K562 (cell line): ENCODE measurements at regions not wholly inside any gene's neighbourhood (a gene's known extent, or its start where the extent isn't known, plus 50 kb on each side); places are given as distances from the start of the nearest gene placed in this dataset.

Source experiments
- ATAC-seq: fragments of 200-7000 bp; cut with Tn5 transposase; 3 replicates; pipeline ENCODE4 v1.9.1; 2020; ENCODE audit warnings: moderate library complexity
- BruUV-seq: library from RNA; stranded (reverse); fragments of 400-500 nt; replicated peaks from 2 replicates; lab custom pipeline; 2021; lab: Mats Ljungman, UMichigan
- CTCF ChIA-PET: fragments of 300-600 bp; formaldehyde crosslinking; extraction: SDS; loops from one replicate; lab custom pipeline; 2021; ENCODE audit warnings: low intra/inter-chr PET ratio; lab: Yijun Ruan, JAX
- POLR2A ChIA-PET: fragments of 300-600, 350-650 bp; sonication (Branson Sonifier 250); formaldehyde crosslinking; extraction: SDS; loops from one replicate; lab custom pipeline; 2021; ENCODE audit warnings: antibody characterized with exemption, inconsistent platforms; lab: Yijun Ruan, JAX
- DNase-seq, 4 experiments: peaks; one replicate each; pipeline versions ENCODE4 v3.0.0 to v3.0.0-alpha.2; 2011 to 2018; ENCODE audit warnings: low spot score in 3 of 4, mixed read lengths in 3 of 4; ENCODE audit errors: extremely low read depth in 1 of 4
- FAIRE-seq: peaks from 2 replicates; lab custom pipeline; 2011; peaks lifted over from hg19 to GRCh38; lab: Jason Lieb, UNC
- H2AFZ ChIP-seq: 2 replicates; pipeline ENCODE4 v1.6.0; 2011; ENCODE audit warnings: low read depth, low read length, control low read depth, inconsistent platforms
- H3K27ac ChIP-seq: fragments of 200-600 bp; 3 replicates; pipeline ENCODE4 v1.8.0; 2011; ENCODE audit warnings: low read depth, mild to moderate bottlenecking, control low read depth, inconsistent platforms, low read length, moderate library complexity, mixed read lengths; ENCODE audit errors: extremely low read depth
- H3K27me3 ChIP-seq, 2 experiments: fragments of 300-600 bp in 1 of 2; 2 replicates in 1 of 2; 3 replicates in 1 of 2; pipeline versions ENCODE4 v1.6.0 to v1.8.0; 2011; ENCODE audit warnings: inconsistent platforms in 2 of 2, low read length in 2 of 2, mild to moderate bottlenecking in 1 of 2, mixed read lengths in 1 of 2, moderate library complexity in 1 of 2; ENCODE audit not compliant: control insufficient read depth in 2 of 2, insufficient read depth in 2 of 2
- H3K36me3 ChIP-seq: fragments of 300-600 bp; 3 replicates; pipeline ENCODE4 v1.8.0; 2011; ENCODE audit warnings: mild to moderate bottlenecking, low read length, inconsistent platforms; ENCODE audit not compliant: control insufficient read depth, insufficient read depth
- H3K4me1 ChIP-seq, 2 experiments: fragments of 200-600 bp in 1 of 2; replicated peaks in 1 of 2; 2 replicates in 1 of 2; 3 replicates in 1 of 2; pipeline versions ENCODE4 v1.5.1 to v1.8.0; 2011; ENCODE audit warnings: inconsistent platforms in 2 of 2, low read length in 2 of 2, mild to moderate bottlenecking in 1 of 2, mixed read lengths in 1 of 2, moderate library complexity in 1 of 2; ENCODE audit not compliant: control insufficient read depth in 2 of 2, insufficient read depth in 2 of 2
- H3K4me2 ChIP-seq: 2 replicates; pipeline ENCODE4 v1.6.1; 2011; ENCODE audit warnings: low read length, control low read depth, inconsistent platforms, mixed read lengths; ENCODE audit not compliant: insufficient read depth
- H3K4me3 ChIP-seq: fragments of 200-600 bp; sonication (generic), shearing (Covaris generic); 2 replicates; pipeline ENCODE4 v1.5.1; 2016; ENCODE audit warnings: control low read depth, inconsistent platforms
- H3K79me2 ChIP-seq: fragments of 200-600 bp; 3 replicates; pipeline ENCODE4 v1.8.0; 2011; ENCODE audit warnings: low read length, inconsistent platforms; ENCODE audit not compliant: control insufficient read depth, insufficient read depth
- H3K9ac ChIP-seq, 2 experiments: 2 replicates each; pipeline versions ENCODE4 v1.6.0 to v1.6.1; 2011; ENCODE audit warnings: low read depth in 2 of 2, low read length in 2 of 2, control low read depth in 1 of 2, inconsistent platforms in 1 of 2, mild to moderate bottlenecking in 1 of 2, mixed read lengths in 1 of 2; ENCODE audit not compliant: insufficient read depth in 1 of 2
- H3K9me1 ChIP-seq: one replicate; pipeline ENCODE4 v1.6.0; 2011; ENCODE audit warnings: inconsistent platforms, mild to moderate bottlenecking, low read length, moderate library complexity; ENCODE audit not compliant: control insufficient read depth, insufficient read depth
- H3K9me3 ChIP-seq: replicated peaks from 2 replicates; pipeline ENCODE4 v1.5.1; 2011; ENCODE audit warnings: low read depth, low read length, inconsistent platforms; ENCODE audit not compliant: control insufficient read depth, insufficient read depth
- H4K20me1 ChIP-seq: replicated peaks from 2 replicates; pipeline ENCODE4 v1.6.1; 2011; ENCODE audit warnings: low read length, inconsistent platforms, mixed read lengths; ENCODE audit not compliant: control insufficient read depth, insufficient read depth
- FOXP1 ChIP-seq: sonication (generic); formaldehyde crosslinking; IDR thresholded peaks from 2 replicates; pipeline ENCODE4 v1.8.0; 2022; ENCODE audit warnings: mild to moderate bottlenecking, missing genetic modification reagents
- KDM5B ChIP-seq: fragments of 200-600 bp; sonication (generic); IDR thresholded peaks from 2 replicates; pipeline ENCODE4 v1.6.1; 2012; ENCODE audit warnings: low read depth, mild to moderate bottlenecking, moderate library complexity, low read length, control low read depth, inconsistent platforms; ENCODE audit not compliant: insufficient replicate concordance
- NBN ChIP-seq: fragments of 450-650 bp; IDR thresholded peaks from 2 replicates; pipeline ENCODE4 v1.6.1; 2016; ENCODE audit warnings: low read depth, mild to moderate bottlenecking
- NCOA6 ChIP-seq: fragments of 450-650 bp; IDR thresholded peaks from 2 replicates; pipeline ENCODE4 v1.6.1; 2017; ENCODE audit warnings: mild to moderate bottlenecking
- SMAD3 ChIP-seq: fragments of 450-650 bp; formaldehyde crosslinking; conservative IDR thresholded peaks from 2 replicates; pipeline ENCODE4 v1.4.0; 2020; ENCODE audit warnings: mild to moderate bottlenecking
- TARDBP ChIP-seq: fragments of 450-650 bp; IDR thresholded peaks from 2 replicates; pipeline ENCODE4 v1.6.1; 2016
- ZNF146 ChIP-seq: IDR thresholded peaks from one replicate; pipeline ENCODE4 v1.6.1; 2018; ENCODE audit warnings: missing compliant biosample characterization; ENCODE audit not compliant: unreplicated experiment
- ZNF644 ChIP-seq: fragments of 200-800 bp; sonication (Bioruptor generic); IDR thresholded peaks from 2 replicates; pipeline ENCODE4 v1.6.1; 2016; ENCODE audit warnings: low read depth, missing genetic modification characterization, missing compliant biosample characterization
- WGBS: fragments of 100-300 bp; shearing (Covaris generic); methylation state at CpG from one replicate; pipeline ENCODE4 v1.1.6; 2016; ENCODE audit warnings: low coverage, mixed read lengths; ENCODE audit not compliant: insufficient coverage; ENCODE audit errors: missing lambda C conversion rate; 5-methylcytosine and 5-hydroxymethylcytosine counted together
- in situ Hi-C: fragments of 300-500 bp; cut with MboI; formaldehyde crosslinking; loops from 4 replicates; pipeline ENCODE4 v1.15.0; 2018; ENCODE audit warnings: inconsistent platforms, mixed read lengths
- intact Hi-C: fragments of 100-400 bp; cut with micrococcal nuclease; formaldehyde crosslinking; loops from 2 replicates; pipeline ENCODE4 v1.14.2; 2022

- no peak overlapping the region for H3K4me3 ChIP-seq
- no peak overlapping the region for H2AFZ ChIP-seq
- no peak overlapping the region for H3K9ac ChIP-seq
- no peak for TF ChIP-seq FOXP1 (CRISPR knock-in tag)
- no peak for TF ChIP-seq SMAD3
- TF ChIP-seq ZNF644 (tag) = no peak
- TF ChIP-seq NBN = no peak
- no peak for TF ChIP-seq NCOA6
- CTCF ChIA-PET = no interaction called here
- no peaks in the 10 kb centered on the region for H3K36me3 ChIP-seq
- H4K20me1 ChIP-seq = no peaks in the 10 kb centered on the region
- H3K27ac ChIP-seq = no peak overlapping the region
- FAIRE-seq = no peak
- peaks cover 5% of the 10 kb centered on the region; the same call in 1 of the 2 replicates for H3K9me3 ChIP-seq
- no peaks in the 10 kb centered on the region for H3K4me1 ChIP-seq
- ATAC-seq = no peak
- intact Hi-C loops = no loop called here
- H3K27me3 ChIP-seq = no peaks in the 10 kb centered on the region
- in situ Hi-C loops = no loop called here
- no peaks in the 10 kb centered on the region for H3K9me1 ChIP-seq
- no peak for DNase-seq
- POLR2A ChIA-PET = no interaction called here
- H3K4me2 ChIP-seq = no peak overlapping the region
- BruUV-seq = no TSS peak
- H3K79me2 ChIP-seq = no peaks in the 10 kb centered on the region
- WGBS = 64% methylated on average over 5 of the region's 5 CpGs
These were observed 309.6 kb upstream of the TRIB2 start for GRCh38 chr2:12407160-12407559.

- ChIA-PET POLR2A (no interaction called here), CTCF (no interaction called here)
- intact Hi-C loops = no loop called here
- no peaks in the 10 kb centered on the region for H3K9me1 ChIP-seq
- no TSS peak for BruUV-seq
- no peak for ATAC-seq
- 0 out of 2 replicates have a peak, but pooled peaks cover 2% of the 10 kb centered on the region for H3K9me3 ChIP-seq
- H3K27me3 ChIP-seq = no peaks in the 10 kb centered on the region
- 18% methylated on average over 3 of the region's 3 CpGs for WGBS
- H3K4me2 ChIP-seq = no peak overlapping the region
- FAIRE-seq = no peak
- no peaks in the 10 kb centered on the region for H4K20me1 ChIP-seq
- in situ Hi-C loops = no loop called here
- H3K4me1 ChIP-seq = peaks cover 0 to 5% of the 10 kb centered on the region in 2 experiments; a peak in 2 of 5 replicates
- no peak overlapping the region for H3K27ac ChIP-seq
- H3K36me3 ChIP-seq = peaks cover 5% of the 10 kb centered on the region; the same call in 1 of the 3 replicates
- no peak overlapping the region for H3K9ac ChIP-seq
- no peak for DNase-seq
- no peak overlapping the region for H3K4me3 ChIP-seq
- H3K79me2 ChIP-seq = no peaks in the 10 kb centered on the region
- no peak for TF ChIP-seq KDM5B
- no peak for TF ChIP-seq ZNF146 (CRISPR knock-in tag)
- TF ChIP-seq TARDBP = no peak
- no peak overlapping the region for H2AFZ ChIP-seq
These were observed 303.8 kb upstream of the TRIB2 start for GRCh38 chr2:12412898-12413305.
